ENCODE measurements at regions not wholly inside any gene's neighbourhood (a gene's known extent, or its start where the extent isn't known, plus 50 kb on each side); places are given as distances from the start of the nearest gene placed in this dataset.
A peak's percentile ranks its signal among the peaks of the same experiment; 100 is the strongest.

GRCh38 chr2:37552339-37552738, 119.1 kb downstream of the CDC42EP3 start:
- DNase-seq, result no peak
- POLR2A ChIA-PET, result interaction anchor here (0.5 kb wide), 1 partner anchor 14 kb away, joined by 4 read pairs; no protein-coding TSS in a partner anchor
- no peak overlapping the region for H3K27ac Mint-ChIP-seq

GRCh38 chr2:37553411-37554154, 117.9 kb downstream of the CDC42EP3 start:
- no peaks in the 10 kb centered on the region for H3K36me3 Mint-ChIP-seq
- no peak overlapping the region for H3K27ac Mint-ChIP-seq
- H3K27me3 Mint-ChIP-seq, result no peaks in the 10 kb centered on the region
- ATAC-seq, result no peak
- no peak overlapping the region for H3K4me3 Mint-ChIP-seq
- POLR2A ChIA-PET, result no interaction called here
- H3K4me1 Mint-ChIP-seq, result peaks cover 5 to 27% (median 10%) of the 10 kb centered on the region in 4 donors
- DNase-seq, result no peak
- no peaks in the 10 kb centered on the region for H3K9me3 Mint-ChIP-seq

More at GRCh38 chr2:37552339-37552738, 119.1 kb downstream of the CDC42EP3 start:
- Mint-ChIP-seq H3K4me1 (peaks cover 4 to 22% (median 8%) of the 10 kb centered on the region in 4 donors), H3K27me3 (no peaks in the 10 kb centered on the region), H3K9me3 (no peaks in the 10 kb centered on the region), H3K36me3 (no peaks in the 10 kb centered on the region), H3K4me3 (no peak overlapping the region)
- no peak for ATAC-seq

- H3K9me3 Mint-ChIP-seq, result no peaks in the 10 kb centered on the region
- H3K27me3 Mint-ChIP-seq, result no peaks in the 10 kb centered on the region
- H3K4me1 Mint-ChIP-seq, result peaks cover 7 to 31% (median 12%) of the 10 kb centered on the region in 4 donors
- no peak overlapping the region for H3K4me3 Mint-ChIP-seq
- no peak for DNase-seq
- H3K27ac Mint-ChIP-seq, result no peak overlapping the region
- no peak for ATAC-seq
- H3K36me3 Mint-ChIP-seq, result no peaks in the 10 kb centered on the region
- POLR2A ChIA-PET, result no interaction called here
Measured at GRCh38 chr2:37554155-37554510, 117.3 kb downstream of the CDC42EP3 start.

- H3K27ac Mint-ChIP-seq, result no peak overlapping the region
Measured at GRCh38 chr2:37554687-37555086, 116.8 kb downstream of the CDC42EP3 start.

GRCh38 chr2:37555457-37555856, 116.0 kb downstream of the CDC42EP3 start:
- no peak overlapping the region for H3K27ac Mint-ChIP-seq
- ATAC-seq, result peak; percentile 50 to 63
- no peak overlapping the region for H3K4me3 Mint-ChIP-seq
- no peaks in the 10 kb centered on the region for H3K27me3 Mint-ChIP-seq
- no peaks in the 10 kb centered on the region for H3K36me3 Mint-ChIP-seq
- POLR2A ChIA-PET, result no interaction called here
- no peaks in the 10 kb centered on the region for H3K9me3 Mint-ChIP-seq
- DNase-seq, result peak in 4 of 10 donors; percentile 14 to 35 (median 24)
- peaks cover 5 to 26% (median 6%) of the 10 kb centered on the region in 4 donors for H3K4me1 Mint-ChIP-seq

More at GRCh38 chr2:37554687-37555086, 116.8 kb downstream of the CDC42EP3 start:
- no peaks in the 10 kb centered on the region for H3K9me3 Mint-ChIP-seq
- peaks cover 7 to 29% (median 12%) of the 10 kb centered on the region in 4 donors for H3K4me1 Mint-ChIP-seq
- ATAC-seq (no peak), DNase-seq (no peak)
- POLR2A ChIA-PET, result no interaction called here
- H3K36me3 Mint-ChIP-seq, result no peaks in the 10 kb centered on the region
- no peaks in the 10 kb centered on the region for H3K27me3 Mint-ChIP-seq
- no peak overlapping the region for H3K4me3 Mint-ChIP-seq

- no peaks in the 10 kb centered on the region for H3K27me3 Mint-ChIP-seq
- no peak for DNase-seq
- POLR2A ChIA-PET, result no interaction called here
- no peak overlapping the region for H3K27ac Mint-ChIP-seq
- ATAC-seq, result no peak
- H3K4me1 Mint-ChIP-seq, result peaks cover 4 to 30% (median 5%) of the 10 kb centered on the region in 4 donors
- H3K36me3 Mint-ChIP-seq, result no peaks in the 10 kb centered on the region
- H3K9me3 Mint-ChIP-seq, result no peaks in the 10 kb centered on the region
- H3K4me3 Mint-ChIP-seq, result no peak overlapping the region
Measured at GRCh38 chr2:37556256-37556655, 115.2 kb downstream of the CDC42EP3 start.

- POLR2A ChIA-PET, result no interaction called here
- peak overlapping the region in 1 of 10 donors; percentile 56 for H3K27ac Mint-ChIP-seq
- DNase-seq (no peak), ATAC-seq (no peak)
- H3K36me3 Mint-ChIP-seq, result no peaks in the 10 kb centered on the region
- H3K27me3 Mint-ChIP-seq, result no peaks in the 10 kb centered on the region
- no peaks in the 10 kb centered on the region for H3K9me3 Mint-ChIP-seq
- peaks cover 3 to 41% (median 11%) of the 10 kb centered on the region in 4 donors for H3K4me1 Mint-ChIP-seq
- H3K4me3 Mint-ChIP-seq, result no peak overlapping the region
Measured at GRCh38 chr2:37558623-37559022, 112.8 kb downstream of the CDC42EP3 start.

- POLR2A ChIA-PET, result no interaction called here
- H3K4me1 Mint-ChIP-seq, result peaks cover 3 to 43% (median 13%) of the 10 kb centered on the region in 4 donors
Measured at GRCh38 chr2:37560241-37560848, 111.1 kb downstream of the CDC42EP3 start.

GRCh38 chr2:37560863-37561614, 110.4 kb downstream of the CDC42EP3 start:
- no peaks in the 10 kb centered on the region for H3K36me3 Mint-ChIP-seq
- H3K27ac Mint-ChIP-seq, result no peak overlapping the region
- H3K4me3 Mint-ChIP-seq, result no peak overlapping the region
- H3K27me3 Mint-ChIP-seq, result no peaks in the 10 kb centered on the region
- no peak for DNase-seq
- H3K4me1 Mint-ChIP-seq, result peaks cover 3 to 43% (median 13%) of the 10 kb centered on the region in 4 donors
- no peak for ATAC-seq
- POLR2A ChIA-PET, result no interaction called here
- no peaks in the 10 kb centered on the region for H3K9me3 Mint-ChIP-seq

More at GRCh38 chr2:37560241-37560848, 111.1 kb downstream of the CDC42EP3 start:
- no peak overlapping the region for H3K27ac Mint-ChIP-seq
- ATAC-seq, result no peak
- no peaks in the 10 kb centered on the region for H3K36me3 Mint-ChIP-seq
- no peak overlapping the region for H3K4me3 Mint-ChIP-seq
- DNase-seq, result no peak
- no peaks in the 10 kb centered on the region for H3K9me3 Mint-ChIP-seq
- no peaks in the 10 kb centered on the region for H3K27me3 Mint-ChIP-seq

- H3K27me3 Mint-ChIP-seq, result no peaks in the 10 kb centered on the region
- H3K27ac Mint-ChIP-seq, result peak overlapping the region in 2 of 10 donors; percentile 9 to 26
- DNase-seq (no peak), ATAC-seq (no peak)
- peaks cover 3 to 46% (median 13%) of the 10 kb centered on the region in 4 donors for H3K4me1 Mint-ChIP-seq
- H3K4me3 Mint-ChIP-seq, result no peak overlapping the region
- H3K9me3 Mint-ChIP-seq, result no peaks in the 10 kb centered on the region
- H3K36me3 Mint-ChIP-seq, result no peaks in the 10 kb centered on the region
- POLR2A ChIA-PET, result no interaction called here
Measured at GRCh38 chr2:37561615-37562569, 109.5 kb downstream of the CDC42EP3 start.

- Mint-ChIP-seq H3K36me3 (no peaks in the 10 kb centered on the region), H3K27ac (peak overlapping the region in 5 of 10 donors; percentile 11 to 41 (median 16)), H3K27me3 (no peaks in the 10 kb centered on the region), H3K4me1 (peaks cover 3 to 43% (median 14%) of the 10 kb centered on the region in 4 donors), H3K9me3 (no peaks in the 10 kb centered on the region), H3K4me3 (peak overlapping the region in 2 of 10 donors; percentile 5 to 15)
- POLR2A ChIA-PET, result no interaction called here
- ATAC-seq (no peak), DNase-seq (no peak)
Measured at GRCh38 chr2:37563375-37564015, 107.9 kb downstream of the CDC42EP3 start.

- POLR2A ChIA-PET, result interaction anchor here (0.6 kb wide), 1 partner anchor 33 kb away, joined by 3 read pairs; no protein-coding TSS in a partner anchor
- Mint-ChIP-seq H3K4me3 (no peak overlapping the region), H3K36me3 (no peaks in the 10 kb centered on the region), H3K27me3 (no peaks in the 10 kb centered on the region), H3K27ac (no peak overlapping the region), H3K9me3 (no peaks in the 10 kb centered on the region), H3K4me1 (peaks cover 5 to 45% (median 18%) of the 10 kb centered on the region in 4 donors)
- DNase-seq, result no peak
- no peak for ATAC-seq
Measured at GRCh38 chr2:37564356-37564755, 107.1 kb downstream of the CDC42EP3 start.

All from naive thymus-derived CD8-positive, alpha-beta T cell (primary cell).